Stimulated activated CD4-positive, alpha-beta T cell treated with anti-CD3 and anti-CD28 coated beads, Interleukin-1b, Interleukin-23, amount 100 ng/mL, for 48 hours (primary cell): ENCODE measurements at regions not wholly inside any gene's neighbourhood (a gene's known extent, or its start where the extent isn't known, plus 50 kb on each side); places are given as distances from the start of the nearest gene placed in this dataset.

Experiments used
- DNase-seq: peaks from one replicate; pipeline ENCODE4 v3.0.0-alpha.2; 2020

GRCh38 chr13:22594041-22594440 lies 586.7 kb upstream of the SGCG start:
- DNase-seq, result no peak

GRCh38 chr13:22596171-22596863 lies 584.5 kb upstream of the SGCG start:
- no peak for DNase-seq

- DNase-seq, result no peak
Measured at GRCh38 chr13:22599156-22599555, 581.6 kb upstream of the SGCG start.

GRCh38 chr13:22618002-22618401 lies 562.8 kb upstream of the SGCG start:
- no peak for DNase-seq

GRCh38 chr13:22625691-22626090 lies 555.1 kb upstream of the SGCG start:
- no peak for DNase-seq

- DNase-seq, result no peak
Measured at GRCh38 chr13:22629374-22629773, 551.4 kb upstream of the SGCG start.

GRCh38 chr13:22642088-22642487 lies 538.7 kb upstream of the SGCG start:
- no peak for DNase-seq

GRCh38 chr13:22644941-22645340 lies 535.8 kb upstream of the SGCG start:
- DNase-seq, result no peak

GRCh38 chr13:22647156-22647850 lies 533.5 kb upstream of the SGCG start:
- DNase-seq, result no peak

- DNase-seq, result no peak
Measured at GRCh38 chr13:22648320-22648801, 532.4 kb upstream of the SGCG start.

- no peak for DNase-seq
Measured at GRCh38 chr13:22652796-22653195, 528.0 kb upstream of the SGCG start.

- no peak for DNase-seq
Measured at GRCh38 chr13:22653866-22654265, 526.9 kb upstream of the SGCG start.

- DNase-seq, result no peak
Measured at GRCh38 chr13:22655106-22655852, 525.5 kb upstream of the SGCG start.

GRCh38 chr13:22662771-22663170 lies 518.0 kb upstream of the SGCG start:
- no peak for DNase-seq

GRCh38 chr13:22665506-22665905 lies 515.3 kb upstream of the SGCG start:
- no peak for DNase-seq

GRCh38 chr13:22690756-22691155 lies 490.0 kb upstream of the SGCG start:
- no peak for DNase-seq

GRCh38 chr13:22693691-22694090 lies 487.1 kb upstream of the SGCG start:
- DNase-seq, result no peak

GRCh38 chr13:22696433-22696832 lies 484.3 kb upstream of the SGCG start:
- no peak for DNase-seq

- no peak for DNase-seq
Measured at GRCh38 chr13:22698467-22698866, 482.3 kb upstream of the SGCG start.

- no peak for DNase-seq
Measured at GRCh38 chr13:22700246-22700887, 480.4 kb upstream of the SGCG start.

GRCh38 chr13:22703601-22704209 lies 477.1 kb upstream of the SGCG start:
- DNase-seq, result no peak

- DNase-seq, result no peak
Measured at GRCh38 chr13:22707946-22708345, 472.8 kb upstream of the SGCG start.

GRCh38 chr13:22717036-22717435 lies 463.7 kb upstream of the SGCG start:
- DNase-seq, result no peak
